ENCODE measurements at regions not wholly inside any gene's neighbourhood (a gene's known extent, or its start where the extent isn't known, plus 50 kb on each side); places are given as distances from the start of the nearest gene placed in this dataset.
"Not testable (repeated sequence)": the region's sequence is repeated elsewhere in the genome, so short reads cannot be mapped to it uniquely, and the experiment has no call there.

DNA sequence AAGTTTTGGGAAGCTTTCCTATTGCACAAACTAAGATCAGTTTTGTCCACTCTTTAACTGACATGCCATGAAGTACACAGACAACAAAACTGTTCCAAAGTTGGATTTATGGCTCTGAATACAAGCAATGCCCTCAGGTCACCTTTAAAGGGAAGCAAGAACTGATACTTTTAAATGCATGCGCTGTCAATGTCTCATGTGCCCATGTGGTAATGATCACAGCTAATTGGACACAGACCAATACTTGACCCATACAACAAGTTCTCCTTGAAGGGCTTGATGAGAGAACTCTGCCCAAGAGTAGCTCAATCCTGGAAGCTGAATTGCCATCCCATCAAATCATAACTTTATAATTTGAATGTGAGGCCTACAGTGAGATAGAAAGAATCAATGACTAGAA lies 624.9 kb downstream of the ETS1 start:
- no peak overlapping the region for H3K4me3 ChIP-seq (ENCODE audit: low read depth in 1 of 2, low read length in 2 of 2)
- H3K9me3 ChIP-seq (ENCODE audit: control insufficient read depth in 1 of 2, low read length in 2 of 2), result no peaks in the 10 kb centered on the region
- H3K27ac ChIP-seq (ENCODE audit: low read length), result no peak overlapping the region
- H3K4me1 ChIP-seq (ENCODE audit: control insufficient read depth in 1 of 2, insufficient read depth in 2 of 2, low read length in 2 of 2), result no peaks in the 10 kb centered on the region
- no peaks in the 10 kb centered on the region for H3K27me3 ChIP-seq (ENCODE audit: low read depth, low read length)
- H3K36me3 ChIP-seq (ENCODE audit: control insufficient read depth in 1 of 2, insufficient read depth in 2 of 2, low read length in 2 of 2), result no peaks in the 10 kb centered on the region

DNA sequence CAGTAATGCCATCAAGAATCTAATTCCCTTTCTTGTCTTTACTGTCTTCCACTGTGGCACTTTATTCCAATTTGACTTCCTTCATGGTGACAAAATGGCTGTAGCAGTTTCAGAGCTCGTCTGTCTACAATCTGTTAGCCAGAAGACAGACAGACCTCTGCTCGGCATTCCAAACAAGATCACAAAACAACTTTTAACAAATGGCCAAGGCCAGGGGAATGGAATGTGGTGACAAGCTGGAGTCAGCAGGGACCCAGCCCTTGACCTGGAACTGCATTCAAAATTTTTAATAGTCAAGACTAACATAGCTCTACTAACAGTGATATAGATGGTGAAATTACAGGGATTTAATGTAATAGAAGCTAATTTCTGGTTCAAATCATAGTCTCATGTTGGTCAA lies 637.2 kb downstream of the ETS1 start:
- H3K4me3 ChIP-seq (ENCODE audit: low read depth in 1 of 2, low read length in 2 of 2), result no peak overlapping the region
- H3K27ac ChIP-seq (ENCODE audit: low read length), result no peak overlapping the region
- H3K27me3 ChIP-seq (ENCODE audit: low read depth, low read length), result no peaks in the 10 kb centered on the region
- no peaks in the 10 kb centered on the region for H3K4me1 ChIP-seq (ENCODE audit: control insufficient read depth in 1 of 2, insufficient read depth in 2 of 2, low read length in 2 of 2)
- H3K36me3 ChIP-seq (ENCODE audit: control insufficient read depth in 1 of 2, insufficient read depth in 2 of 2, low read length in 2 of 2), result no peaks in the 10 kb centered on the region
- no peaks in the 10 kb centered on the region for H3K9me3 ChIP-seq (ENCODE audit: control insufficient read depth in 1 of 2, low read length in 2 of 2)

DNA sequence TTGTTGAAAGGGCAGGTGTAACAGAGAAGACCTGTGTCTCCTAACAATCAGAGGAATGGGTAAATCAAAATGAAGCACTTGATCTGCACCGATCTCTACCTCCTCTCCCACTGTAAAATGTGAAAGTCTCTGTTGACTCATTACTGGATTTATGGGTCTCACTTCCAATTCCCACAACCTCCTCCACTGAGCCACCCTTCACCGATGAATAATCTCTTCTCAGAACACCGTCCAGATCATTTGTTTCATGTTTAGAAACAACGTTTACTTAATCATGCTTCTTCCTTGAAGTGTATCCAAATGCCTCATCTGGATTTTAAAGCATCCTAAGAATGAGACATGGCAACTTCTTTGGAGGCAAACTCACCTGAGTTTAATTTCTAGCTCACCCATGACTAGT lies 643.6 kb downstream of the ETS1 start:
- Histone ChIP-seq H3K27ac (ENCODE audit: low read length) (no peak overlapping the region), H3K9me3 (ENCODE audit: control insufficient read depth in 1 of 2, low read length in 2 of 2) (no peaks in the 10 kb centered on the region), H3K4me1 (ENCODE audit: control insufficient read depth in 1 of 2, insufficient read depth in 2 of 2, low read length in 2 of 2) (no peaks in the 10 kb centered on the region), H3K27me3 (ENCODE audit: low read depth, low read length) (no peaks in the 10 kb centered on the region), H3K4me3 (ENCODE audit: low read depth in 1 of 2, low read length in 2 of 2) (no peak overlapping the region), H3K36me3 (ENCODE audit: control insufficient read depth in 1 of 2, insufficient read depth in 2 of 2, low read length in 2 of 2) (no peaks in the 10 kb centered on the region)

DNA sequence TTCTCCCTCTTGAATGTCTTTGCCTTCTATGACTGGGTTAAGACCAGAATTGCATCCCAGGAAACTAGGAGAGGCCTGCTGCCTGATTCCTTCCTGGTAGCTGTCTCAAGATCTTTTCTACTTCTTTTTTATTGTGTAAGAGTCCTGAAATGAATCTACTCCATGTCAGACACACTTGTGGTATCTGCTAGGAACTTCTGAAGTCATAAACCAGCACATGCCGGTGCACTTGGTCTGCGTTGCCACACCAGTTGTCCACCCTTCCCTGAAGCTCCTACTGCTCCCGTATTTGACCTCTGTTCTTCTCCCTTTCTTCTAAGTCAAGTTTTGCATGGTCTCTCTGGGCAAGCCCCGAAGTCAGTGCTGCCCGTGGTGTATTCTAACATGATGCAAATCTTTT lies 644.2 kb downstream of the ETS1 start:
- Histone ChIP-seq H3K9me3 (ENCODE audit: control insufficient read depth in 1 of 2, low read length in 2 of 2) (no peaks in the 10 kb centered on the region), H3K27me3 (ENCODE audit: low read depth, low read length) (no peaks in the 10 kb centered on the region), H3K36me3 (ENCODE audit: control insufficient read depth in 1 of 2, insufficient read depth in 2 of 2, low read length in 2 of 2) (no peaks in the 10 kb centered on the region), H3K4me3 (ENCODE audit: low read depth in 1 of 2, low read length in 2 of 2) (no peak overlapping the region), H3K4me1 (ENCODE audit: control insufficient read depth in 1 of 2, insufficient read depth in 2 of 2, low read length in 2 of 2) (no peaks in the 10 kb centered on the region), H3K27ac (ENCODE audit: low read length) (no peak overlapping the region)

DNA sequence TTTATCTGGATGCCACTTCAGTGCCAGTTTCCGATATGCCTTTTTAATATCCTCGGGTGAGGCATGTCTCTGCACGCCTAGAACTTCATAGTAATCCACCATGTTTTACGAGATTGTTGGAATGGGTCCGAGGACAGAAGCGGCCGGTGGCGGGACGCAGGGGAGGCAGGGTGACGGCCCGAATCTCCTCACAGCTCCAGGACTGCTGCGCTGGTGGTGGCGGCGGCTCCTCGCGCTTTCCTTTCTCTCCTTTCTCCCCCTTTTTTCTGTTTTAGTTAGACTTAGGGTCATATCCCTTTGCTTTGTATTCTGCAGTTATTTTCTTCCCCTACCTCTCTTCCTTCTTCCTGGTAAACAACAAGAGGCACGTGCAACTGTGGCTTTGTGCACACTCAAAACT lies 645.8 kb downstream of the ETS1 start:
- not testable (repeated sequence) for H3K36me3 ChIP-seq (ENCODE audit: control insufficient read depth in 1 of 2, insufficient read depth in 2 of 2, low read length in 2 of 2); H3K27ac ChIP-seq (ENCODE audit: low read length); H3K9me3 ChIP-seq (ENCODE audit: control insufficient read depth in 1 of 2, low read length in 2 of 2); H3K27me3 ChIP-seq (ENCODE audit: low read depth, low read length); H3K4me1 ChIP-seq (ENCODE audit: control insufficient read depth in 1 of 2, insufficient read depth in 2 of 2, low read length in 2 of 2); H3K4me3 ChIP-seq (ENCODE audit: low read depth in 1 of 2, low read length in 2 of 2)

DNA sequence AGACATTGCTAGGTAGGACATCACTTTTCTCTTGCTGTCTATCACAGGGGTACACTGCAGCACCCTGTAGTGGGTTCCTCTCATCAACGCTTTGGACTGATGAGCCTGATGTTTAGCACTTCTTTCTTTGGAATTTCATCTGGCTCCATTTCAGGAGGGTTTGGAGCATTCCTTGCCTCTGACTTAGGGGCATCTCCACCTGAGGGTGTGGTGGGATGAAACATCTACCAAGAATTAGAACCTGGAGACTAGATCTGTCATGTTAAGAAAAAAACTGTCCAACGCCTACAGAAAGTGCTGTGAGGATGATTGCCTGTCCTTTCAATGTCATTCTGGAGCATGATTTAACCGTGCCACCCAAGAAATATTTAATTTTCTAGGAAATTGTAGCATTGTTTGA lies 648.4 kb downstream of the ETS1 start:
- Histone ChIP-seq H3K27ac (ENCODE audit: low read length) (no peak overlapping the region), H3K36me3 (ENCODE audit: control insufficient read depth in 1 of 2, insufficient read depth in 2 of 2, low read length in 2 of 2) (no peaks in the 10 kb centered on the region), H3K9me3 (ENCODE audit: control insufficient read depth in 1 of 2, low read length in 2 of 2) (no peaks in the 10 kb centered on the region), H3K4me3 (ENCODE audit: low read depth in 1 of 2, low read length in 2 of 2) (no peak overlapping the region), H3K27me3 (ENCODE audit: low read depth, low read length) (no peaks in the 10 kb centered on the region), H3K4me1 (ENCODE audit: control insufficient read depth in 1 of 2, insufficient read depth in 2 of 2, low read length in 2 of 2) (no peaks in the 10 kb centered on the region)

DNA sequence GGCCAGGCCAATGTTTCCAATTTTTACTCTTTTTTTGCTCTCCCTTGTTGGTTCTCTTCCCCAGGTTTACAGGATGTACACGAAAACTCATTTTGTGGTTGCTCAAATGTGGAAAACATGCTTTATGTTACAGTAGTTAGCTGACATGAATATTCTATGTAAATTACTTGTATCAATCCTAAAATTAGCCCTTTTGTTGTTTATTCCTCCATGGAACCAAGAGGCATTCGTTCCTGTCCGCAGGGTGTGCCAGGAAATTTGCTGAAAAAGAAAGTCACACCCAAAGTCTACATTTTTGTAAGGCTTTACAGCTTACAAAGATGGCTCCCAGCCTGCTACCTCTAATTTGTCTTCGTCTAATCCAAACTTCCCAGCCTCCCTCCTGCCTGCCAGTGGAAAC lies 652.3 kb downstream of the ETS1 start:
- no peak overlapping the region for H3K27ac ChIP-seq (ENCODE audit: low read length)
- no peaks in the 10 kb centered on the region for H3K4me1 ChIP-seq (ENCODE audit: control insufficient read depth in 1 of 2, insufficient read depth in 2 of 2, low read length in 2 of 2)
- H3K4me3 ChIP-seq (ENCODE audit: low read depth in 1 of 2, low read length in 2 of 2), result no peak overlapping the region
- no peaks in the 10 kb centered on the region for H3K27me3 ChIP-seq (ENCODE audit: low read depth, low read length)
- H3K9me3 ChIP-seq (ENCODE audit: control insufficient read depth in 1 of 2, low read length in 2 of 2), result no peaks in the 10 kb centered on the region
- no peaks in the 10 kb centered on the region for H3K36me3 ChIP-seq (ENCODE audit: control insufficient read depth in 1 of 2, insufficient read depth in 2 of 2, low read length in 2 of 2)

DNA sequence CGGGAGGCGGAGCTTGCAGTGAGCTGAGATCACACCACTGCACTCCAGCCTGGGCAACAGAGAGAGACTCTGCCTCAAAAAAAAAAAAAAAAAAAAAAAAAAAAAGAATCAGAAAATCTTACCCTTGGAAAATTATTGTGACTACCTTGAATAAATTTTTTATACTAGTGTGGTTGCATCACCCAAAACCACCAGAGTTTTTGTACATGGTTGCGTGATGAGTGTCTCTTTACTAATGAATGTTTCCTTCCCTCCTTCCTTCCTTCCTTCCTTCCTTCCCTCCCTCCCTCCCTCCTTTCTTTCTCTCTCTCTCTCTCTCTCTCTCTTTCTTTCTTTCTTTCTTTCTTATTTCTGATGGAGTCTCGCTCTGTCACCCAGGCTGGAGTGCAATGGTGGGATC lies 653.4 kb downstream of the ETS1 start:
- not testable (repeated sequence) for H3K4me3 ChIP-seq (ENCODE audit: low read depth in 1 of 2, low read length in 2 of 2); H3K4me1 ChIP-seq (ENCODE audit: control insufficient read depth in 1 of 2, insufficient read depth in 2 of 2, low read length in 2 of 2); H3K27ac ChIP-seq (ENCODE audit: low read length); H3K9me3 ChIP-seq (ENCODE audit: control insufficient read depth in 1 of 2, low read length in 2 of 2); H3K36me3 ChIP-seq (ENCODE audit: control insufficient read depth in 1 of 2, insufficient read depth in 2 of 2, low read length in 2 of 2); H3K27me3 ChIP-seq (ENCODE audit: low read depth, low read length)

DNA sequence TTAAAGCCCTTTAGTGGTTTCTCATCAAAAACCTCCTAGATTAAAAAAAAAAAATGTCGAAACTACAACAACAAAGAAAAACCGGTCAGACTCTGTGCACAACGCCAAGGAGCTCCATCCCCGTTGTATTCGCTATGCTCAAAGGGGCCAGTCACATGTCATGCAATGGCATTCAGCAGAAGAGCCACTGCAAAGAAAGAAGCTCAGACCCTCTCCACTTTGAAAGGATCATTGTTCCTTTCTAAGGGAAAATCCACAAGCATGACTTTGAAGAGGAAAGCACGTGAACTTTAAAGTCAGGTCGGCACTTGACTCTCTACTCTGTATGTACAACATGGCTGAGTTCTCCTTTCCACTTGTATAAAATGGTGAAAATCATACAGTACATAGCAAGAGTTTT lies 655.6 kb downstream of the ETS1 start:
- Histone ChIP-seq H3K9me3 (ENCODE audit: control insufficient read depth in 1 of 2, low read length in 2 of 2) (no peaks in the 10 kb centered on the region), H3K27ac (ENCODE audit: low read length) (no peak overlapping the region), H3K4me1 (ENCODE audit: control insufficient read depth in 1 of 2, insufficient read depth in 2 of 2, low read length in 2 of 2) (no peaks in the 10 kb centered on the region), H3K36me3 (ENCODE audit: control insufficient read depth in 1 of 2, insufficient read depth in 2 of 2, low read length in 2 of 2) (no peaks in the 10 kb centered on the region), H3K27me3 (ENCODE audit: low read depth, low read length) (no peaks in the 10 kb centered on the region), H3K4me3 (ENCODE audit: low read depth in 1 of 2, low read length in 2 of 2) (no peak overlapping the region)

DNA sequence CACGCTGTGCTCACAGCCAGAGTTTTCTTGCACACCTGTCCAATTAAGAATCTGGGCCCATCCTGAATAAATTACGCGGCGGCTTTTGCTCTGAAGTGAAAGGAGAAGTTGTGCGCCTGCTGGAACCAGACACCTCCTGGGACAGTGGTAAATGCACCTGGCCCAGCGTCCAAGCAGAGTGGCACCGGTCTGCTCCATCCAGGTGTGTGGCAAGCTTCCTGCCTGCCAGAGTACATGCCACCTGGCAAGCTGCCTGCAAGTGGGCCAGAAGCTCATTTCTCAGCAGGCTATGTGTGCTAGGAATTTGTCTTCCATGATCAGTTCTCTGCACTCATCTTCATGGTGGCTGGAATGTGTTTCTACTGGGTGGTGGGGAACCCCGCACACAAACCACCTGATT lies 660.6 kb downstream of the ETS1 start:
- no peaks in the 10 kb centered on the region for H3K9me3 ChIP-seq (ENCODE audit: control insufficient read depth in 1 of 2, low read length in 2 of 2)
- no peak overlapping the region for H3K27ac ChIP-seq (ENCODE audit: low read length)
- no peak overlapping the region for H3K4me3 ChIP-seq (ENCODE audit: low read depth in 1 of 2, low read length in 2 of 2)
- no peaks in the 10 kb centered on the region for H3K27me3 ChIP-seq (ENCODE audit: low read depth, low read length)
- no peaks in the 10 kb centered on the region for H3K4me1 ChIP-seq (ENCODE audit: control insufficient read depth in 1 of 2, insufficient read depth in 2 of 2, low read length in 2 of 2)
- H3K36me3 ChIP-seq (ENCODE audit: control insufficient read depth in 1 of 2, insufficient read depth in 2 of 2, low read length in 2 of 2), result no peaks in the 10 kb centered on the region

DNA sequence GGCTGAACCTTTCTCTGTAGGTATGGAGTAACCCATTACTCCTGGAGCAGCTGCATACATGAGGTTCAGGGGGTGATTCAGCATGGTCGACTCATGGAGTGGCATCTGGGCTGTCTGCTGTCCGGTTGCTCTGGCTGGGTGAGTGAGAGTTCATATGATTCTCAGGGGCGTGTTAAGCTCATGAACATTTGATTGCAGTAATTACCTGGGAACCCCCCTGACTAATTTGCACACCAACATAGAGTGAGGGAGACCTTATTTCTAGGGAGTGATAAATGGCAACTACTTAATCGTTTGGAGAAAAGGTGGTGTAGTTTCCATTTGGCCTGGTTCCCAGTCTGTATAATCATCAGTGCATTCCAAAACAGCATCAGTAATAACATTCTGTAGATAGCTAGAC lies 661.9 kb downstream of the ETS1 start:
- Histone ChIP-seq H3K27me3 (ENCODE audit: low read depth, low read length) (no peaks in the 10 kb centered on the region), H3K36me3 (ENCODE audit: control insufficient read depth in 1 of 2, insufficient read depth in 2 of 2, low read length in 2 of 2) (no peaks in the 10 kb centered on the region), H3K9me3 (ENCODE audit: control insufficient read depth in 1 of 2, low read length in 2 of 2) (no peaks in the 10 kb centered on the region), H3K4me3 (ENCODE audit: low read depth in 1 of 2, low read length in 2 of 2) (no peak overlapping the region), H3K27ac (ENCODE audit: low read length) (no peak overlapping the region), H3K4me1 (ENCODE audit: control insufficient read depth in 1 of 2, insufficient read depth in 2 of 2, low read length in 2 of 2) (no peaks in the 10 kb centered on the region)

DNA sequence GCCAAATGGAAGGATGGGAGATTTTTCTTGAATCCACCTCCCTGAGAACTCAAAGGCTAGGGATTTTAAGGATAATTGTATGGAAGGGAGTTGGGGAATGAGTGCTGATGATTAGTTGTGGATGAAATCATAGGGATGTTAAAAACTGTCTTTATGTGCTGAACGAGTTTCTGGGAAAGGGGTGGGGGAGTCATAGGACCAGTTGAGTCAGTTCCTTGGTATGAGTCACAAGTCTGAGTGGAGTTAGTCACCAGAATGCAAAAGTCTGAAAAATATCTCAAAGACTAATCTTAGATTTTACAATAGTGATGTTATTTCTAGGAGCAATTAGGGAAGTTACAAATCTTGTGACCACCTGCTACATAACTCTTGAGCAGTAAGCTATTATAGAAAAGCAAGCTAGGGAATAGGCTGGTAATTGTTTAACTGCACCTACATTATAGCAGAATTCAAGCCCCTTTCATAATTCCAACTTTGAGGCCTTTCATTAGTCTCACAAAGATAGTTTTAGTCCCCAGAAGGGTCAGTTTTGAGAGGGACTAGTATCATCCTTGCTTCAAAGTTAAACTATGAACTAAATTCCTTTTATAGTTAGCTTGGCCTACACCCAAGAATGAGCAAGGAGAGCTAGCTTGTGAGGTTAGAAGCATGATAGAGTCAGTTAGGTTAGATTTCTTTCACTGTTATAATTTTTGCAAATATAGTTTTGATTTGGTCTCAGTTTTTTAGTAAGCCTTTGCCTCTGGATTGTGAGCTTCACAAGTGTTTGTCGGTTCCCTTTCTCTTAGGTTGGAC lies 668.0 kb downstream of the ETS1 start:
- Histone ChIP-seq H3K27me3 (ENCODE audit: low read depth, low read length) (no peaks in the 10 kb centered on the region), H3K4me3 (ENCODE audit: low read depth in 1 of 2, low read length in 2 of 2) (no peak overlapping the region), H3K36me3 (ENCODE audit: control insufficient read depth in 1 of 2, insufficient read depth in 2 of 2, low read length in 2 of 2) (no peaks in the 10 kb centered on the region), H3K27ac (ENCODE audit: low read length) (no peak overlapping the region), H3K9me3 (ENCODE audit: control insufficient read depth in 1 of 2, low read length in 2 of 2) (peaks cover 5 to 7% of the 10 kb centered on the region in 2 donors), H3K4me1 (ENCODE audit: control insufficient read depth in 1 of 2, insufficient read depth in 2 of 2, low read length in 2 of 2) (no peaks in the 10 kb centered on the region)
